NCI-H2196 treated with DMSO at 0.1 percent for 48 hours (cell line): ENCODE measurements at regions not wholly inside any gene's neighbourhood (a gene's known extent, or its start where the extent isn't known, plus 50 kb on each side); places are given as distances from the start of the nearest gene placed in this dataset.
"Not testable (repeated sequence)": the region's sequence is repeated elsewhere in the genome, so short reads cannot be mapped to it uniquely, and the experiment has no call there.

Source experiments
- DNase-seq: peaks from one replicate; lab custom pipeline; 2025; ENCODE audit not compliant: unreplicated experiment; lab: John Stamatoyannopoulos, UW

DNA sequence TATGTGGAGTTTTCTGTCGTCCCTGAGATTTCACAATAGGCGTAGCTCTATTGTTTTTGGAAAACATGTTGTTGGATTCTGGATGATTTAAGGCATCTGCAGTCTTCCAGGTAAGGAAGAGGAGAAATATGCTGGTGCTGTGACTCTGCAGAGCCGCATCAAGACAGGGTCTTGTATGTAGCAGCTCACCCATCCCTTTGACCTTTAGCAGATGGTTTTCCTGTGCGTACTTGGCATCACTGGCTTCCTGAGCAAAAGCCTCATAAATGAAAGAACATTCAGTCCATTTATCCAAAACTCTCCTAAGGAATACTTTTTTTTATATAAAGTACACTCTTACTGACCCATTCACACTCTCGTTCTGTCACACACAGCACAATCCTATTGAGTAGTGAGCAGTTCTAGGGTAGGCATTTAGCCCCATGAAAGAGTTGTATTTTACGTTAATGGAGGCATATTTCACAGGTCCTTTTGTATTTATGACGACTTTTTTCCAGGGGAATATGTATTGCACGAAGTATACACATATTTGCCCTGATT lies 443.9 kb downstream of the STK39 start:
- DNase-seq: no peak

GRCh38 chr2:167794554-167795255 lies 452.7 kb downstream of the STK39 start:
- no peak for DNase-seq

DNA sequence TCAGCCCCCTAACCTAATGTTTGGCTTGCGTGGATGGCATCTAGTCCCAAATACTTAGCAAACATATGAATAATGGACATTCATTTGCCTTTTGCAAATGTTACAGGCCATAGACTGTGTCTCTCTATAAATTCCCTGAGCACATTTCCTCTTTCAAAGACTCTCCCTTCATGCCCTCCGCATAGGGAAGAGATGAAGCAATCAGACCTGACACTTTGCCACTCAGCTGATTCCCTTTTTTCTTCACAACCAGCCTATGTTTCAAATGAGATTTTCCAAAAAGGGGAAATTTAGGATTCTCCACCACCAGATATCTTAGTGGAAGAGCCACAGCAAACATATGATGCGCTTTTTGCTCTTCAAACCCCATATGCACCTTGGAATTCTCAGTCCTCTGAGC lies 453.7 kb downstream of the STK39 start:
- no peak for DNase-seq

GRCh38 chr2:167792126-167792525 lies 455.3 kb downstream of the STK39 start:
- DNase-seq: no peak

DNA sequence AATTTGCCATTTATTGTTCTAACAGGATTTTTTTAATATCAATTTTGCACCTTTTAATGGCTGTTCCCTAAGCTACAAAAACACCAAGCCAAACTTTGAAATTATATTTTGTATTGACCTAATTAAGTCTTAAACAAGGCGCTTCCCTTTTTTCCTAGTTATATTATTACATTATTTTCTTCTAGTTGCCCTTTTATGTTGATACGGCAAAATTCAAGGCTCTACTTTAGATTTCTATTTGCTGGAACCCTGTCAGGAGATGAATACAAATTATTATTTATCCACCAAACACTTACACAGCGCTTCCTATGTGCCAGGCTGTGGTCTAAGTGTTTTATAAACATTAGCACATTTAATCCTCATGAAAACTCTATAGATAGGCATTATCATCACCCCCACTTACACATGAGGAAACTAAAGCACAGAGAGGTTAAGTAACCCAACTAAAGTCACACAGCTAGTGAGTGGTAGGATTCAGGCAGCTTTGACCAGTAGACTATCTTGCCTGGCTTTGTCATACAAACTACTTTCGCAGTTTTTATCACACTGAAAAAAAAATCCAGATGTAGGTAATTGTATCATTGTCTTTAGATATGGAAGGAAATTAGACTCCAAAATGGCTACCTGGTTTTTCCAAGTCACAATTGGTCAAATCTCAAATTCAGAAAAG lies 456.5 kb downstream of the STK39 start:
- DNase-seq: no peak

GRCh38 chr2:167790189-167790588 lies 457.2 kb downstream of the STK39 start:
- DNase-seq: no peak

- no peak for DNase-seq
These were observed 459.8 kb downstream of the STK39 start for GRCh38 chr2:167787562-167787961.

- no peak for DNase-seq
These were observed 460.4 kb downstream of the STK39 start for GRCh38 chr2:167787021-167787420.

DNA sequence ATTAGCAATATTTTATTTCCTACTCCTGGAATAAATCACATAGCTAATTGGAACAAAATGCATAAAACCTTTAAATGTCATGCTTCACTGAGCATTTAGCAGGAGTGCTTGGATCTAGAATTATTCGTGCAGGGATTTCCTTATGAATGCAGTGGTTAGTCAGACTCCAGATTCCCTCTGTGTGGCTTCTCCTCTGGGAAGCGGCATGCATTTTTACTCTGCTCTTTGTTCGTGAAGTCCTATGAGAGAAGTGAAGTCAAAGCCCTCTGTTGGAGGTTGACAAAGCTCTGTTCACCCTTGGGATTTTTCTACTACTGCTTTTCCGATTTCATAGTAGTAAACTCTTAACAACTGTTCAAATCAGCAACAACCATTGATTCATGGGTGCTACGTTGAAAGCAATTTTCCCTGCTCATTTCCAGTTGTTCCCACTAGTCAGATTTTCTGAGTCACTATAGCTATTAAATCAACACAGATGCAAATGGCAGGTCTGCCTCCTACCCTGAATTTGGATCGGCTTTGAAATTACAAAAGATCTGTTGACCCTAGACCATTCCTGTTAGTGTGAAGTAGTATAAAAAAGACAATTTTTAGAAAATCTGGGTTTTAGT lies 461.7 kb downstream of the STK39 start:
- DNase-seq: no peak

DNA sequence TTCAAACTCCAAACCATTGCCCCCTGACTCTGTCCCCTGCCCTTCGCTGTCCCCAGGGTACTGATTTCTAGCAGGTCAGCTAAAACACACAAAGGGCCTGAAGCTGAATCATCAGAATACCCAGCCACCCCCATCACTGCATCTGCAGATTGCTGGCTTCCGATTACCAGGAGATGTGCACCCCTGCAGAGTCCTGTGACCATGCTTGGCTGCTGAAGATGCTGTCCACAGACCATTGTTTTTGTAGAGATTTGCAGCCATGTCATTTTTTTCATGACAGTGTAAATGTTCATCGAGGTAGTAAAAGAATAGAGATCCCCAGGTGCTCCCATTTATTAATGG lies 463.3 kb downstream of the STK39 start:
- DNase-seq: no peak

DNA sequence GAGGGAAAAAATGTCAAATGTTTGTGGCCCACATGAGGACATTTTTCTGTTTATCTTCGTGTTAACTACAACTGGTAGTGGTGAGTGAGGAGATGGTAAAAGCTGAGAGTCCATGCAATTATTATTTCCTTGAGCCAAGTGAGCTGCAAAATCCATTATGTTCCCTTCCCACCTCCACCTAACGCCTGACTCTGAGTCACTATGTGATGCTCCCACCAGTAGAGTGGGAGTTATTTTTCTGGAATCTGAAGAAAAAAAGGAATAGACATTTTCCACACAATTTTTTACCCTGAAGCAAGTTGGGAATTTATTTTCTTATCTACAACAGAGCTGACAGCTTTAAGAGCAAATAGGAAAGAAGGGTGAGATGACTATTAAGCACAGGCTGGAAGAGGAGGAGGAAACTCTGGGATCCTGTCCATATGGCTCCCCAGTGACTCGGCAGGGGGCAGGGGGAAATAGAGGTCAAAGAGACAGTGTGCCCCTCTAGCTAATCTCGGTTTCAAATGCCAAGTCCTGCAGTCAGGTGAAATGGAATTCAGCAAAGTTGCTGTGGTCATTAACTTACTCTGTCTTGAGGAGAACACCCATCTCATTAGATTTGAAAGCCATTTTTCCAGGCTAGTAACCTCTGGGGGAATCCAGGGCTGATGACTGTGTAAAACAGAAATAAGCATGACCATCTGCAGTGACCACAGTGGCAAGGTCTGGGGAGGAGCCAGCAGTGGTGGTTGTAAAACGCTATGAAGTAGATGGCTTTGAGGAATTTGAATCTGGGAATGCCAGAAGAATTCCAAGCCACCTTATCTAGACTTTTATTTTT lies 463.9 kb downstream of the STK39 start:
- DNase-seq: no peak

DNA sequence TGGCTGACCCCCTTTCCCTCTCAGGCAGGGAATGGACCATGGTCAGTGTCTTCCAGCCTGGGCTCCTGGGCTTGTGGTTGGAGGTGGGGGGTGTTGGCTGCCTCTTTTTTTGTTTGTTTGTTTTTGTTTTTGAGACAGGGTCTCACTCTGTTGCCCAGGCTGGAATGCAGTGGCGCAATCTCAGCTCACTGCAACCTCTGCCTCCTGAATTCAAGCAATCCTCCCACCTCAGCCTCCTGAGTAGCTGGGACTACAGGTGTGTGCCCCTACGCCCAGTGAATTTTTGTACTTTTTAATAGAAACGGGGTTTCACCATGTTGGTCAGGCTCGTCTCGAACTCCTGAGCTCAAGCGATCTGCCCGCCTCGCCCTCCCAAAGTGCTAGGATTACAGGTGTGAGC lies 465.8 kb downstream of the STK39 start:
- DNase-seq: not testable (repeated sequence)

GRCh38 chr2:167776359-167776758 lies 471.0 kb downstream of the STK39 start:
- DNase-seq: no peak

- no peak for DNase-seq
These were observed 475.8 kb downstream of the STK39 start for GRCh38 chr2:167771628-167772027.

DNA sequence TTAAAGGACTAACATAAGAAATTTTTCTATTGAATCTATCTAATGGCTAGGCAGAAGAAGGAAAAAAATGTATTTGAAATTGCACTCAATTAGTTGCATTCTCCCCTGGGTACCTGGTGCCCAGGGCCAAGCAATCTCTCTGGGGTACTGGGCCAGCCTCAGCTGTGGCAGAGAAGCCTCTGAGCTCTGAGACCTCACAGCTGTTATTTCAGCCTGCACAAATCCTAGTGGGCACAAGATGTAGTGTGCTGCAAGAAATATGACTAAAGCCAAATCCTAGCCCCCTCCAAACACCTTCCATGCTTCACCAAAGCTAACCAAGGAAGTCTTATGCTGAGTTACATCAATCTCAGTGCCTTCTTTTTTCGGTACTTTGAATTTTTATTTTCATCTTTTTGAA lies 478.4 kb downstream of the STK39 start:
- no peak for DNase-seq

- no peak for DNase-seq
These were observed 479.6 kb downstream of the STK39 start for GRCh38 chr2:167767830-167768229.

GRCh38 chr2:167764772-167765341 lies 482.5 kb downstream of the STK39 start:
- DNase-seq: no peak

DNA sequence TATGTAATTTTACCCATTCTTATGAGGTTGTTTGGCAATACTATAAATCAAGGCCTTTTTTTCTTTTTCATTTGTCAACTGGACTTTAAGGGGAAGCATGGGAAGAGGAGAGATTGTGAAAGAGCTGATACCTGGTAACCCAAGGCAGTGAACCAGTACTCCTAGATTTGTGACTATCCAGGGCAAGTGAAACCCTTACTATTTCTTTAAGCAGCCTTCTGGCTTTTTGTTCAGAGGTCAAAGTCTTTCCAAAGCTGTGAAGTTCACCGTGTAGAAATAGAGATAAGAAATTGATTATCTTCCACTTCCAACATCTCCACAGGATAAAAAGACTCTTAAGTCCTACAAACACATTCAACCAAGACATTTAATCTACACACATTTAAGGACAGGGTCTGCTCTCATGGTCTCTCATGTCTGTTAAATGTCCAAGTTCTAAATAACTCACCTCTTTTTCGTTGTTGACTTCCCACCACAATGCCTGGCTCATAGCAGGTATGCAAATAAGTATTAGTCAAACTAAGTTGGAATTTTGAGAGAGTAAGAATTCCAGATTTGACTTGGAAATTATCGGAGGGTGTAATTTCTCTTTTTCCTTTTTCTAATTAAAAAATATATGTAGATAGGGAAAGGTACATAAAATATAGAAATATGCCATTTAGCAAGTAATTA lies 485.8 kb downstream of the STK39 start:
- DNase-seq: no peak

- DNase-seq: no peak
These were observed 487.9 kb downstream of the STK39 start for GRCh38 chr2:167759531-167759930.

GRCh38 chr2:167758292-167758691 lies 489.1 kb downstream of the STK39 start:
- DNase-seq: no peak

DNA sequence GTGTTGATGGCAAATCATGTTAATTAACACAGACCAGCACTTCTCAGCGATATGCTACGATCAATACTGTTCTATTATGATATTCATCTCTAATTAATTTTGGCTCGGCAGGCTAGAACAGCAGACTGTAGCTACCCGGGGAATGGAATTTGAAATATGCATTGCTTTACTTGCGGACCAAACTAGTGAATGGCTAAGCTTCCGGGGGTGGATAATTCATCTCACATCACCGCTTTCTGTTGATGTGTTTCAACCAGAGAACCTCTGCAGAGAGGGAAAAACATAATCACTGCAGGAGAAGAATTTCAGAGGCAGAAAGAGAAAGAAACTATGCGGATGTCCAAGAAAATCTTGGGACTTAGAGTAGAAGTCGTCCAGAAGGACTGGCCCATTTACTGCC lies 490.9 kb downstream of the STK39 start:
- DNase-seq: no peak
